GM12878 (cell line): ENCODE measurements at regions not wholly inside any gene's neighbourhood (a gene's known extent, or its start where the extent isn't known, plus 50 kb on each side); places are given as distances from the start of the nearest gene placed in this dataset.

Experiments
- ATAC-seq: fragments of 200-7000 bp; cut with Tn5 transposase; 3 replicates; pipeline ENCODE4 v1.9.1; 2020; ENCODE audit warnings: mild to moderate bottlenecking, moderate library complexity
- BruUV-seq: library from RNA; stranded (reverse); fragments of 400-500 nt; replicated peaks from 2 replicates; lab custom pipeline; 2021; lab: Mats Ljungman, UMichigan
- CTCF ChIA-PET: fragments of 300-600 bp; sonication (Branson Sonifier 250); formaldehyde crosslinking; extraction: SDS; loops from one replicate; lab custom pipeline; 2021; ENCODE audit warnings: inconsistent platforms; lab: Yijun Ruan, JAX
- POLR2A ChIA-PET: fragments of 350-600 bp; formaldehyde crosslinking; extraction: SDS; loops from one replicate; lab custom pipeline; 2021; ENCODE audit warnings: inconsistent platforms; lab: Charles Lee
- RAD21 ChIA-PET: fragments of 300-600 bp; sonication (Branson Sonifier 250); formaldehyde crosslinking; loops from one replicate; lab custom pipeline; 2023; ENCODE audit warnings: antibody characterized with exemption; ENCODE audit not compliant: unreplicated experiment; lab: Charles Lee
- SMC1A ChIA-PET: fragments of 300-600 bp; sonication (Branson Sonifier 250); formaldehyde crosslinking; loops from one replicate; lab custom pipeline; 2023; ENCODE audit not compliant: unreplicated experiment, uncharacterized antibody; lab: Charles Lee
- DNase-seq: peaks from one replicate; pipeline ENCODE4 v3.0.0-alpha.2; 2011; ENCODE audit warnings: low read depth, low spot score
- FAIRE-seq: peaks from 3 replicates; lab custom pipeline; 2011; peaks lifted over from hg19 to GRCh38; lab: Jason Lieb, UNC
- H2AFZ ChIP-seq: 2 replicates; pipeline ENCODE4 v1.6.0; 2011; ENCODE audit warnings: low read depth, low read length, control low read depth; ENCODE audit not compliant: control insufficient read depth
- H3K27ac ChIP-seq: 2 replicates; pipeline ENCODE4 v1.5.1; 2011; ENCODE audit warnings: control low read depth; ENCODE audit not compliant: control insufficient read depth, insufficient read depth
- H3K27me3 ChIP-seq, 2 experiments: replicated peaks in 1 of 2; 2 replicates each; pipeline versions ENCODE4 v1.6.0 to v1.6.1; 2011; ENCODE audit warnings: low read length in 1 of 2; ENCODE audit not compliant: control insufficient read depth in 2 of 2, insufficient read depth in 2 of 2
- H3K36me3 ChIP-seq, 2 experiments: 2 replicates each; pipeline ENCODE4 v1.5.1; 2011; ENCODE audit warnings: low read length in 1 of 2; ENCODE audit not compliant: control insufficient read depth in 2 of 2, insufficient read depth in 2 of 2
- H3K4me1 ChIP-seq: 2 replicates; pipeline ENCODE4 v1.6.1; 2011; ENCODE audit warnings: mild to moderate bottlenecking, low read length, moderate library complexity, mixed read lengths; ENCODE audit not compliant: control insufficient read depth, insufficient read depth
- H3K4me2 ChIP-seq: 2 replicates; pipeline ENCODE4 v1.6.0; 2011; ENCODE audit warnings: control low read depth; ENCODE audit not compliant: control insufficient read depth, insufficient read depth
- H3K4me3 ChIP-seq: fragments of 200-600 bp; sonication (generic); 2 replicates; pipeline ENCODE4 v1.5.1; 2016
- H3K79me2 ChIP-seq: 2 replicates; pipeline ENCODE4 v1.6.0; 2011; ENCODE audit warnings: low read length; ENCODE audit not compliant: control insufficient read depth, insufficient read depth
- H3K9ac ChIP-seq: 2 replicates; pipeline ENCODE4 v1.8.0; 2011; ENCODE audit warnings: low read length, control low read depth, mixed read lengths; ENCODE audit not compliant: control insufficient read depth, insufficient read depth
- H3K9me3 ChIP-seq: replicated peaks from 3 replicates; pipeline ENCODE4 v1.5.1; 2011; ENCODE audit warnings: mild to moderate bottlenecking, low read length; ENCODE audit not compliant: control insufficient read depth, insufficient read depth
- H4K20me1 ChIP-seq: 2 replicates; pipeline ENCODE4 v1.6.0; 2011; ENCODE audit not compliant: control insufficient read depth, insufficient read depth
- ATF3 ChIP-seq: IDR thresholded peaks from 2 replicates; pipeline ENCODE4 v1.6.1; 2011; ENCODE audit warnings: low read depth, mild to moderate bottlenecking, low read length, moderate library complexity, borderline replicate concordance; ENCODE audit errors: extremely low read depth
- DPF2 ChIP-seq: fragments of 450-650 bp; IDR thresholded peaks from 2 replicates; pipeline ENCODE4 v1.6.1; 2017; ENCODE audit warnings: mild to moderate bottlenecking
- EGR1 ChIP-seq, 2 experiments: IDR thresholded peaks; 1 replicate in 1 of 2; 2 replicates in 1 of 2; pipeline ENCODE4 v1.6.1; 2011 to 2012; ENCODE audit warnings: low read depth in 2 of 2, low read length in 2 of 2, borderline replicate concordance in 1 of 2, mild to moderate bottlenecking in 1 of 2, moderate library complexity in 1 of 2
- ELK1 ChIP-seq: IDR thresholded peaks from 2 replicates; pipeline ENCODE4 v1.6.1; 2012; ENCODE audit warnings: low read depth, low read length, improper control_type of control experiment
- FOS ChIP-seq: IDR thresholded peaks from 3 replicates; pipeline ENCODE4 v1.6.1; 2011; ENCODE audit warnings: borderline replicate concordance; ENCODE audit not compliant: insufficient read length; ENCODE audit errors: extremely low read depth
- IRF3 ChIP-seq: fragments of 450-650 bp; IDR thresholded peaks from 2 replicates; pipeline ENCODE4 v1.6.1; 2014; ENCODE audit warnings: mild to moderate bottlenecking
- MEF2B ChIP-seq: fragments of 450-650 bp; IDR thresholded peaks from 2 replicates; pipeline ENCODE4 v1.6.1; 2018; ENCODE audit warnings: mild to moderate bottlenecking, moderate library complexity; ENCODE audit not compliant: partially characterized antibody, poor library complexity, severe bottlenecking
- MYB ChIP-seq: fragments of 150-350 bp; IDR thresholded peaks from 2 replicates; pipeline ENCODE4 v1.6.1; 2014; ENCODE audit warnings: mild to moderate bottlenecking, low read depth, low read length, borderline replicate concordance
- PKNOX1 ChIP-seq: fragments of 450-650 bp; IDR thresholded peaks from 2 replicates; pipeline ENCODE4 v1.6.1; 2016; ENCODE audit warnings: mild to moderate bottlenecking
- WGBS: methylation state at CpG from one replicate; pipeline ENCODE4 v1.1.6; 2016; ENCODE audit warnings: low lambda C conversion rate; ENCODE audit not compliant: insufficient replicate concordance, insufficient coverage; ENCODE audit errors: missing lambda C conversion rate; 5-methylcytosine and 5-hydroxymethylcytosine counted together
- in situ Hi-C: fragments of 300-500 bp; cut with MboI; formaldehyde crosslinking; loops from 9 replicates; pipeline ENCODE4 v1.14.3; 2018; ENCODE audit warnings: mixed read lengths
- intact Hi-C: fragments of 100-400 bp; cut with micrococcal nuclease; formaldehyde crosslinking; loops from one replicate; pipeline ENCODE4 v1.14.2; 2022; ENCODE audit not compliant: unreplicated experiment
- TF ChIP-seq, protein P1 (sequence below): fragments of 450-650 bp; IDR thresholded peaks from 2 replicates; pipeline ENCODE4 v1.6.1; 2017; ENCODE audit warnings: mild to moderate bottlenecking, moderate library complexity
- TF ChIP-seq, protein P2 (sequence below): IDR thresholded peaks from 2 replicates; pipeline ENCODE4 v1.6.1; 2012; ENCODE audit warnings: mild to moderate bottlenecking, low read depth, low read length

DNA sequence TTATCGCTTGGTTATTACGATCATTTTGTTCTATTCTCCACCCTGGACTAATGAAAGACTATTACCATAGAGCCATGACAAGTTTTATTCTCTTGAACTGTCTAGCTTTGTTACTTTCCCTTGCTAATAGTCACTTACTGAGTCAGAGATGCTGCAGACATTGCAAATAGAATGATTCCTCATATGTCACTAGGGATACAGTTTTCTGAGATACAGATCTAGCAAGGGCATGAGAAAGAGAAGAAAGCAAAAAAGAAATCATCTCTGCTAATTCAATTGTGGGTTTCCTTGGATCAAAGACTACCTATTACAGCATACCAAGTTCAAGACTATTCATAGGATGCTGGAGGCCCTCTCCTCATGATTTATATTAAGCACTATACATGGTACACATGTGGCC is 204.3 kb downstream of the MBL2 start (continued):
- TF ChIP-seq, protein P1, sequence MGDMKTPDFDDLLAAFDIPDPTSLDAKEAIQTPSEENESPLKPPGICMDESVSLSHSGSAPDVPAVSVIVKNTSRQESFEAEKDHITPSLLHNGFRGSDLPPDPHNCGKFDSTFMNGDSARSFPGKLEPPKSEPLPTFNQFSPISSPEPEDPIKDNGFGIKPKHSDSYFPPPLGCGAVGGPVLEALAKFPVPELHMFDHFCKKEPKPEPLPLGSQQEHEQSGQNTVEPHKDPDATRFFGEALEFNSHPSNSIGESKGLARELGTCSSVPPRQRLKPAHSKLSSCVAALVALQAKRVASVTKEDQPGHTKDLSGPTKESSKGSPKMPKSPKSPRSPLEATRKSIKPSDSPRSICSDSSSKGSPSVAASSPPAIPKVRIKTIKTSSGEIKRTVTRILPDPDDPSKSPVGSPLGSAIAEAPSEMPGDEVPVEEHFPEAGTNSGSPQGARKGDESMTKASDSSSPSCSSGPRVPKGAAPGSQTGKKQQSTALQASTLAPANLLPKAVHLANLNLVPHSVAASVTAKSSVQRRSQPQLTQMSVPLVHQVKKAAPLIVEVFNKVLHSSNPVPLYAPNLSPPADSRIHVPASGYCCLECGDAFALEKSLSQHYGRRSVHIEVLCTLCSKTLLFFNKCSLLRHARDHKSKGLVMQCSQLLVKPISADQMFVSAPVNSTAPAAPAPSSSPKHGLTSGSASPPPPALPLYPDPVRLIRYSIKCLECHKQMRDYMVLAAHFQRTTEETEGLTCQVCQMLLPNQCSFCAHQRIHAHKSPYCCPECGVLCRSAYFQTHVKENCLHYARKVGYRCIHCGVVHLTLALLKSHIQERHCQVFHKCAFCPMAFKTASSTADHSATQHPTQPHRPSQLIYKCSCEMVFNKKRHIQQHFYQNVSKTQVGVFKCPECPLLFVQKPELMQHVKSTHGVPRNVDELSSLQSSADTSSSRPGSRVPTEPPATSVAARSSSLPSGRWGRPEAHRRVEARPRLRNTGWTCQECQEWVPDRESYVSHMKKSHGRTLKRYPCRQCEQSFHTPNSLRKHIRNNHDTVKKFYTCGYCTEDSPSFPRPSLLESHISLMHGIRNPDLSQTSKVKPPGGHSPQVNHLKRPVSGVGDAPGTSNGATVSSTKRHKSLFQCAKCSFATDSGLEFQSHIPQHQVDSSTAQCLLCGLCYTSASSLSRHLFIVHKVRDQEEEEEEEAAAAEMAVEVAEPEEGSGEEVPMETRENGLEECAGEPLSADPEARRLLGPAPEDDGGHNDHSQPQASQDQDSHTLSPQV, result no peak
- TF ChIP-seq MEF2B (no peak), FOS (no peak), EGR1 (IDR thresholded peaks at IDR 0.05; ENCODE audit: borderline replicate concordance in 1 of 2, low read depth in 2 of 2, low read length in 2 of 2) (no peak)

DNA sequence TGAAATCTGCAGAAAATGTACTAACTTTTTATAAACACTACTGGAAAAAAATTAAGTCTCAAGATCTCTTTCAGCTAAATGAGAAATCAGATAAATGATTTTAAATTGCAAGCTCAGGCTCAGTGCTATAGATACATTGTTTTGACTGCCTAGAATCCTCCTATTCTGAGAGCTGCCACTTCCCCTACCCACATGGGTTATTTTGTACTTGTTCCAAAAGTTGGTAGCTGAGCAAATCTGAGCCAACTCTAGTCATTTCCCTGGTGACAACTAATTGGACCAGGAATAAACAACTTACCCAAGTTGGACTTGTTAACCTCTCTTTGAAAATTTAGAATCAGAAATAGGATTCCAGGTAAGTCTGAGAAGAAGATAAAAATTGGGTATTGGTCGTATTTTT is 202.1 kb downstream of the MBL2 start:
- no peak for FAIRE-seq
- intact Hi-C loops, result no loop called here
- CTCF ChIA-PET, result no interaction called here
- TF ChIP-seq, protein P2, sequence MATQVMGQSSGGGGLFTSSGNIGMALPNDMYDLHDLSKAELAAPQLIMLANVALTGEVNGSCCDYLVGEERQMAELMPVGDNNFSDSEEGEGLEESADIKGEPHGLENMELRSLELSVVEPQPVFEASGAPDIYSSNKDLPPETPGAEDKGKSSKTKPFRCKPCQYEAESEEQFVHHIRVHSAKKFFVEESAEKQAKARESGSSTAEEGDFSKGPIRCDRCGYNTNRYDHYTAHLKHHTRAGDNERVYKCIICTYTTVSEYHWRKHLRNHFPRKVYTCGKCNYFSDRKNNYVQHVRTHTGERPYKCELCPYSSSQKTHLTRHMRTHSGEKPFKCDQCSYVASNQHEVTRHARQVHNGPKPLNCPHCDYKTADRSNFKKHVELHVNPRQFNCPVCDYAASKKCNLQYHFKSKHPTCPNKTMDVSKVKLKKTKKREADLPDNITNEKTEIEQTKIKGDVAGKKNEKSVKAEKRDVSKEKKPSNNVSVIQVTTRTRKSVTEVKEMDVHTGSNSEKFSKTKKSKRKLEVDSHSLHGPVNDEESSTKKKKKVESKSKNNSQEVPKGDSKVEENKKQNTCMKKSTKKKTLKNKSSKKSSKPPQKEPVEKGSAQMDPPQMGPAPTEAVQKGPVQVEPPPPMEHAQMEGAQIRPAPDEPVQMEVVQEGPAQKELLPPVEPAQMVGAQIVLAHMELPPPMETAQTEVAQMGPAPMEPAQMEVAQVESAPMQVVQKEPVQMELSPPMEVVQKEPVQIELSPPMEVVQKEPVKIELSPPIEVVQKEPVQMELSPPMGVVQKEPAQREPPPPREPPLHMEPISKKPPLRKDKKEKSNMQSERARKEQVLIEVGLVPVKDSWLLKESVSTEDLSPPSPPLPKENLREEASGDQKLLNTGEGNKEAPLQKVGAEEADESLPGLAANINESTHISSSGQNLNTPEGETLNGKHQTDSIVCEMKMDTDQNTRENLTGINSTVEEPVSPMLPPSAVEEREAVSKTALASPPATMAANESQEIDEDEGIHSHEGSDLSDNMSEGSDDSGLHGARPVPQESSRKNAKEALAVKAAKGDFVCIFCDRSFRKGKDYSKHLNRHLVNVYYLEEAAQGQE, result no peak
- TF ChIP-seq PKNOX1 (no peak), ELK1 (no peak), MYB (no peak), ATF3 (no peak), IRF3 (no peak), DPF2 (no peak)

More for the DNA sequence above, 202.1 kb downstream of the MBL2 start:
- Histone ChIP-seq H3K4me2 (no peak overlapping the region), H3K27me3 (no peaks in the 10 kb centered on the region), H3K36me3 (no peaks in the 10 kb centered on the region), H3K9me3 (no peaks in the 10 kb centered on the region), H3K4me1 (no peaks in the 10 kb centered on the region), H3K4me3 (no peak overlapping the region), H3K79me2 (no peaks in the 10 kb centered on the region), H2AFZ (no peak overlapping the region), H4K20me1 (no peaks in the 10 kb centered on the region), H3K9ac (no peak overlapping the region), H3K27ac (no peak overlapping the region)
- in situ Hi-C loops, result no loop called here
- DNase-seq, result no peak
- POLR2A ChIA-PET, result no interaction called here
- SMC1A ChIA-PET, result no interaction called here
- no TSS peak for BruUV-seq
- RAD21 ChIA-PET, result no interaction called here
- no peak for ATAC-seq
- WGBS, result 5% methylated on average over 1 of the region's 1 CpG
